Ovary (tissue), 3 donors: ENCODE measurements at regions not wholly inside any gene's neighbourhood (a gene's known extent, or its start where the extent isn't known, plus 50 kb on each side); places are given as distances from the start of the nearest gene placed in this dataset.

Experiments used
- POLR2A ChIP-seq: fragments of 450-650 bp; IDR thresholded peaks from one replicate; pipeline ENCODE4 v1.6.1; 2017; ENCODE audit warnings: antibody characterized with exemption, mild to moderate bottlenecking, moderate library complexity
- TF ChIP-seq, protein P1 (sequence below), 3 donors: fragments of 450-650 bp in 2 of 3; fragments of 200-600 bp in 1 of 3; IDR thresholded peaks; one replicate each; pipeline versions ENCODE4 v1.5.1 to v1.8.0; 2016 to 2022; ENCODE audit warnings: antibody characterized with exemption in 3 of 3, mild to moderate bottlenecking in 1 of 3
- donor health status: DM: no; HTN: no; CAD: no.

DNA sequence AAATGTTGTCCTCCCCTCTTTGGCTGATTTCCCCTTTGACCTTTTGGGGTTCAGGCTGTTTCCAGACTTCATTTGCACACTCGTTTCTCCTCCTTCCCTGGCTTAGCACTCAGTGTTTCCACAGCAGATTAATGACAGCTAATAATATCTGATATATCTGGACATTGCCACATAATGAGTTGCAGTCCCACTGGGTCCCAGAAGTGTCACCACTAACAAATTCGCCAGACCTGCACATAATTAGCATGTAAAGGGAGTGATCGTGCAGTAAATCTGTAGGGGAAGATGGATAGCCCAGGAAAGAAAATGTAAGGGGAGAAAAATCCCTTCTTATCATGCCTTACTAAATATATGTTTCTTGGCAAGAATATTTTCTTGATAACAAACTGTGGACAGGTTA, 922.1 kb downstream of the TFAP2A start:
- no peak for TF ChIP-seq POLR2A
- TF ChIP-seq, protein P1, sequence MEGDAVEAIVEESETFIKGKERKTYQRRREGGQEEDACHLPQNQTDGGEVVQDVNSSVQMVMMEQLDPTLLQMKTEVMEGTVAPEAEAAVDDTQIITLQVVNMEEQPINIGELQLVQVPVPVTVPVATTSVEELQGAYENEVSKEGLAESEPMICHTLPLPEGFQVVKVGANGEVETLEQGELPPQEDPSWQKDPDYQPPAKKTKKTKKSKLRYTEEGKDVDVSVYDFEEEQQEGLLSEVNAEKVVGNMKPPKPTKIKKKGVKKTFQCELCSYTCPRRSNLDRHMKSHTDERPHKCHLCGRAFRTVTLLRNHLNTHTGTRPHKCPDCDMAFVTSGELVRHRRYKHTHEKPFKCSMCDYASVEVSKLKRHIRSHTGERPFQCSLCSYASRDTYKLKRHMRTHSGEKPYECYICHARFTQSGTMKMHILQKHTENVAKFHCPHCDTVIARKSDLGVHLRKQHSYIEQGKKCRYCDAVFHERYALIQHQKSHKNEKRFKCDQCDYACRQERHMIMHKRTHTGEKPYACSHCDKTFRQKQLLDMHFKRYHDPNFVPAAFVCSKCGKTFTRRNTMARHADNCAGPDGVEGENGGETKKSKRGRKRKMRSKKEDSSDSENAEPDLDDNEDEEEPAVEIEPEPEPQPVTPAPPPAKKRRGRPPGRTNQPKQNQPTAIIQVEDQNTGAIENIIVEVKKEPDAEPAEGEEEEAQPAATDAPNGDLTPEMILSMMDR (IDR thresholded peaks at IDR 0.05): no peak
